HuH-7 (cell line): ENCODE measurements at regions not wholly inside any gene's neighbourhood (a gene's known extent, or its start where the extent isn't known, plus 50 kb on each side); places are given as distances from the start of the nearest gene placed in this dataset.
A peak's percentile ranks its signal among the peaks of the same experiment; 100 is the strongest.

ENCODE experiments used
- DNase-seq: peaks from one replicate; pipeline ENCODE4 v3.0.0; 2011; ENCODE audit warnings: low spot score

- DNase-seq = no peak
Observed at GRCh38 chr17:12290207-12290606, 269.5 kb downstream of the MAP2K4 start.

- no peak for DNase-seq
Observed at GRCh38 chr17:12296209-12296625, 275.5 kb downstream of the MAP2K4 start.

GRCh38 chr17:12301551-12301950 is 280.9 kb downstream of the MAP2K4 start:
- DNase-seq = no peak

GRCh38 chr17:12302711-12303110 is 282.0 kb downstream of the MAP2K4 start:
- DNase-seq = no peak

- DNase-seq = no peak
Observed at GRCh38 chr17:12310811-12311210, 290.1 kb downstream of the MAP2K4 start.

GRCh38 chr17:12312692-12313091 is 292.0 kb downstream of the MAP2K4 start:
- no peak for DNase-seq

GRCh38 chr17:12313786-12314185 is 293.1 kb downstream of the MAP2K4 start:
- no peak for DNase-seq

GRCh38 chr17:12316021-12316420 is 295.3 kb downstream of the MAP2K4 start:
- no peak for DNase-seq

GRCh38 chr17:12318571-12319266 is 298.0 kb downstream of the MAP2K4 start:
- no peak for DNase-seq

GRCh38 chr17:12320286-12320685 is 299.6 kb downstream of the MAP2K4 start:
- DNase-seq = no peak

GRCh38 chr17:12328204-12328603 is 307.5 kb downstream of the MAP2K4 start:
- no peak for DNase-seq

GRCh38 chr17:12330456-12330855 is 309.8 kb downstream of the MAP2K4 start:
- DNase-seq = no peak

GRCh38 chr17:12341328-12341727 is 320.7 kb downstream of the MAP2K4 start:
- no peak for DNase-seq

- DNase-seq = no peak
Observed at GRCh38 chr17:12342161-12342560, 321.5 kb downstream of the MAP2K4 start.

GRCh38 chr17:12342609-12343435 is 322.1 kb downstream of the MAP2K4 start:
- peak; percentile 14 for DNase-seq

- no peak for DNase-seq
Observed at GRCh38 chr17:12348476-12348875, 317.2 kb upstream of the MYOCD start.

GRCh38 chr17:12349297-12349696 is 316.4 kb upstream of the MYOCD start:
- DNase-seq = no peak

GRCh38 chr17:12352127-12352526 is 313.6 kb upstream of the MYOCD start:
- no peak for DNase-seq

- no peak for DNase-seq
Observed at GRCh38 chr17:12357600-12357999, 308.1 kb upstream of the MYOCD start.

GRCh38 chr17:12358477-12358876 is 307.2 kb upstream of the MYOCD start:
- DNase-seq = no peak

- DNase-seq = no peak
Observed at GRCh38 chr17:12362853-12363455, 302.7 kb upstream of the MYOCD start.

- no peak for DNase-seq
Observed at GRCh38 chr17:12365805-12366204, 299.9 kb upstream of the MYOCD start.

- no peak for DNase-seq
Observed at GRCh38 chr17:12369065-12369464, 296.6 kb upstream of the MYOCD start.
